WTC11 (cell line): ENCODE measurements at regions not wholly inside any gene's neighbourhood (a gene's known extent, or its start where the extent isn't known, plus 50 kb on each side); places are given as distances from the start of the nearest gene placed in this dataset.

Source experiments
- ATAC-seq: fragments of 200-7000 bp; cut with Tn5 transposase; 2 replicates; pipeline ENCODE4 v1.10.0; 2021; ENCODE audit warnings: mild to moderate bottlenecking, moderate library complexity
- CTCF ChIA-PET: fragments of 300-600 bp; sonication (Branson Sonifier 250); formaldehyde crosslinking; loops from one replicate; lab custom pipeline; 2021; ENCODE audit warnings: antibody characterized with exemption; lab: Charles Lee
- POLR2A ChIA-PET: fragments of 350-600 bp; sonication (Branson Sonifier 250); formaldehyde crosslinking; loops from one replicate; lab custom pipeline; 2021; ENCODE audit warnings: antibody characterized with exemption; lab: Charles Lee
- DNase-seq: peaks from one replicate; pipeline ENCODE4 v3.0.0; 2021; ENCODE audit warnings: low spot score
- H3K27ac Mint-ChIP-seq: 2 replicates; pipeline ENCODE4 v1.8.0; 2021; ENCODE audit warnings: mixed read lengths
- H3K27me3 Mint-ChIP-seq: 2 replicates; pipeline ENCODE4 v1.8.0; 2021; ENCODE audit warnings: low read depth, mild to moderate bottlenecking, moderate library complexity, mixed read lengths
- H3K36me3 Mint-ChIP-seq: 2 replicates; pipeline ENCODE4 v1.8.0; 2021; ENCODE audit warnings: mixed read lengths
- H3K4me1 Mint-ChIP-seq: 2 replicates; pipeline ENCODE4 v1.8.0; 2022; ENCODE audit warnings: mixed read lengths
- H3K4me3 Mint-ChIP-seq: 2 replicates; pipeline ENCODE4 v1.8.0; 2021; ENCODE audit warnings: mild to moderate bottlenecking, moderate library complexity, mixed read lengths
- H3K9me3 Mint-ChIP-seq: 2 replicates; pipeline ENCODE4 v1.8.0; 2021; ENCODE audit warnings: mixed read lengths
- AFF4 ChIP-seq: sonication (generic); formaldehyde crosslinking; IDR thresholded peaks from 2 replicates; pipeline ENCODE4 v1.8.1; 2023; ENCODE audit warnings: mild to moderate bottlenecking, missing genetic modification reagents, borderline replicate concordance
- E2F5 ChIP-seq: sonication (generic); formaldehyde crosslinking; IDR thresholded peaks from 2 replicates; pipeline ENCODE4 v1.8.1; 2022; ENCODE audit warnings: mild to moderate bottlenecking, moderate library complexity, missing genetic modification reagents
- ERG ChIP-seq: fragments of 250-450 bp; sonication (Bioruptor Pico); IDR thresholded peaks from 2 replicates; pipeline ENCODE4 v1.8.0; 2021; ENCODE audit warnings: mild to moderate bottlenecking
- HMGA2 ChIP-seq: fragments of 250-450 bp; sonication (Bioruptor Pico); IDR thresholded peaks from 2 replicates; pipeline ENCODE4 v1.4.0; 2021; ENCODE audit warnings: mild to moderate bottlenecking, moderate library complexity
- PRDM15 ChIP-seq: sonication (generic); formaldehyde crosslinking; IDR thresholded peaks from 2 replicates; pipeline ENCODE4 v1.8.0; 2022; ENCODE audit warnings: missing genetic modification reagents
- RORB ChIP-seq: fragments of 250-450 bp; sonication (Bioruptor Pico); IDR thresholded peaks from 2 replicates; pipeline ENCODE4 v1.9.0; 2021; ENCODE audit warnings: mild to moderate bottlenecking
- SMAD3 ChIP-seq: sonication (generic); formaldehyde crosslinking; IDR thresholded peaks from 2 replicates; pipeline ENCODE4 v1.8.0; 2022; ENCODE audit warnings: missing genetic modification reagents, mild to moderate bottlenecking, borderline replicate concordance
- SOX15 ChIP-seq: fragments of 250-450 bp; sonication (Bioruptor Pico); IDR thresholded peaks from 2 replicates; pipeline ENCODE4 v1.9.0; 2021; ENCODE audit warnings: mild to moderate bottlenecking
- SP1 ChIP-seq: sonication (generic); formaldehyde crosslinking; conservative IDR thresholded peaks from 2 replicates; pipeline ENCODE4 v1.8.1; 2022; ENCODE audit warnings: missing genetic modification reagents
- TCF7 ChIP-seq: sonication (generic); formaldehyde crosslinking; IDR thresholded peaks from 2 replicates; pipeline ENCODE4 v1.8.0; 2022; ENCODE audit warnings: mild to moderate bottlenecking, low read depth, missing genetic modification reagents, moderate library complexity
- TP53 ChIP-seq: sonication (generic); formaldehyde crosslinking; IDR thresholded peaks from 2 replicates; pipeline ENCODE4 v1.8.1; 2023; ENCODE audit warnings: mild to moderate bottlenecking, missing genetic modification reagents
- ZNF423 ChIP-seq: fragments of 250-450 bp; sonication (Bioruptor Pico); IDR thresholded peaks from 2 replicates; pipeline ENCODE4 v2.1.2; 2022; ENCODE audit warnings: mild to moderate bottlenecking, moderate library complexity
- ZNF671 ChIP-seq: fragments of 250-450 bp; sonication (Bioruptor Pico); IDR thresholded peaks from 2 replicates; pipeline ENCODE4 v1.8.0; 2021; ENCODE audit warnings: mild to moderate bottlenecking
- TF ChIP-seq, protein P1 (sequence below): sonication (generic); formaldehyde crosslinking; IDR thresholded peaks from 2 replicates; pipeline ENCODE4 v1.8.0; 2023; ENCODE audit warnings: mild to moderate bottlenecking, missing genetic modification reagents
- TF ChIP-seq, protein P2 (sequence below): sonication (generic); formaldehyde crosslinking; IDR thresholded peaks from 2 replicates; pipeline ENCODE4 v1.8.0; 2022; ENCODE audit warnings: mild to moderate bottlenecking, missing genetic modification reagents

DNA sequence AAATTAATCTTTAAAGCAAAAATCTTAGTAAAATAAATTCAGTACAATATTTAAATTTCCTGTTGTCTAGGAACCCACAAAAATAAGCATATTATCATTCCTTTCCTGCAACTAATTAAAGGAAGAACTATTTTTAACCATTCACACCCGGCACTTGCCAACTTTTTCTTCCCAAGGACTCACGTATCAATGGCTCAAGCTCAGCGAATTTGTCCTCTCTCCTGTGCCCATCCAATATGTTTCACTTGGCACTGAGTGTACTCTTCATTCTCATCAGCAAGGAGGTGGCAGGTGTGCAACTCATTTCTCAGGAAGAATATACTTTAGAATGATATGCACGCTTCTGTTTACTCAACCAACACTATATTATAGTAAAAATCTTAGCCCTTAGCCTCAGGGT is 419.4 kb downstream of the C6orf118 start:
- Mint-ChIP-seq H3K4me3 (no peak overlapping the region), H3K4me1 (peaks cover 5% of the 10 kb centered on the region; the same call in 1 of the 2 replicates), H3K27me3 (no peaks in the 10 kb centered on the region), H3K36me3 (peaks cover 5% of the 10 kb centered on the region; the same call in 1 of the 2 replicates), H3K9me3 (peaks cover 22% of the 10 kb centered on the region), H3K27ac (no peak overlapping the region)
- ChIA-PET CTCF (no interaction called here), POLR2A (no interaction called here)
- no peak for ATAC-seq
- TF ChIP-seq AFF4 (CRISPR knock-in tag) = no peak
- TF ChIP-seq ZNF423 (CRISPR knock-in tag) = no peak
- TF ChIP-seq SMAD3 (CRISPR knock-in tag) = no peak
- no peak for TF ChIP-seq TP53 (CRISPR knock-in tag)
- TF ChIP-seq SOX15 (CRISPR knock-in tag) = no peak
- no peak for TF ChIP-seq RORB (CRISPR knock-in tag)
- TF ChIP-seq HMGA2 = no peak
- TF ChIP-seq, protein P1, sequence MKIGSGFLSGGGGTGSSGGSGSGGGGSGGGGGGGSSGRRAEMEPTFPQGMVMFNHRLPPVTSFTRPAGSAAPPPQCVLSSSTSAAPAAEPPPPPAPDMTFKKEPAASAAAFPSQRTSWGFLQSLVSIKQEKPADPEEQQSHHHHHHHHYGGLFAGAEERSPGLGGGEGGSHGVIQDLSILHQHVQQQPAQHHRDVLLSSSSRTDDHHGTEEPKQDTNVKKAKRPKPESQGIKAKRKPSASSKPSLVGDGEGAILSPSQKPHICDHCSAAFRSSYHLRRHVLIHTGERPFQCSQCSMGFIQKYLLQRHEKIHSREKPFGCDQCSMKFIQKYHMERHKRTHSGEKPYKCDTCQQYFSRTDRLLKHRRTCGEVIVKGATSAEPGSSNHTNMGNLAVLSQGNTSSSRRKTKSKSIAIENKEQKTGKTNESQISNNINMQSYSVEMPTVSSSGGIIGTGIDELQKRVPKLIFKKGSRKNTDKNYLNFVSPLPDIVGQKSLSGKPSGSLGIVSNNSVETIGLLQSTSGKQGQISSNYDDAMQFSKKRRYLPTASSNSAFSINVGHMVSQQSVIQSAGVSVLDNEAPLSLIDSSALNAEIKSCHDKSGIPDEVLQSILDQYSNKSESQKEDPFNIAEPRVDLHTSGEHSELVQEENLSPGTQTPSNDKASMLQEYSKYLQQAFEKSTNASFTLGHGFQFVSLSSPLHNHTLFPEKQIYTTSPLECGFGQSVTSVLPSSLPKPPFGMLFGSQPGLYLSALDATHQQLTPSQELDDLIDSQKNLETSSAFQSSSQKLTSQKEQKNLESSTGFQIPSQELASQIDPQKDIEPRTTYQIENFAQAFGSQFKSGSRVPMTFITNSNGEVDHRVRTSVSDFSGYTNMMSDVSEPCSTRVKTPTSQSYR (CRISPR knock-in tag) = no peak
- TF ChIP-seq, protein P2, sequence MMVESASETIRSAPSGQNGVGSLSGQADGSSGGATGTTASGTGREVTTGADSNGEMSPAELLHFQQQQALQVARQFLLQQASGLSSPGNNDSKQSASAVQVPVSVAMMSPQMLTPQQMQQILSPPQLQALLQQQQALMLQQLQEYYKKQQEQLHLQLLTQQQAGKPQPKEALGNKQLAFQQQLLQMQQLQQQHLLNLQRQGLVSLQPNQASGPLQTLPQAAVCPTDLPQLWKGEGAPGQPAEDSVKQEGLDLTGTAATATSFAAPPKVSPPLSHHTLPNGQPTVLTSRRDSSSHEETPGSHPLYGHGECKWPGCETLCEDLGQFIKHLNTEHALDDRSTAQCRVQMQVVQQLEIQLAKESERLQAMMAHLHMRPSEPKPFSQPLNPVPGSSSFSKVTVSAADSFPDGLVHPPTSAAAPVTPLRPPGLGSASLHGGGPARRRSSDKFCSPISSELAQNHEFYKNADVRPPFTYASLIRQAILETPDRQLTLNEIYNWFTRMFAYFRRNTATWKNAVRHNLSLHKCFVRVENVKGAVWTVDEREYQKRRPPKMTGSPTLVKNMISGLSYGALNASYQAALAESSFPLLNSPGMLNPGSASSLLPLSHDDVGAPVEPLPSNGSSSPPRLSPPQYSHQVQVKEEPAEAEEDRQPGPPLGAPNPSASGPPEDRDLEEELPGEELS (CRISPR knock-in tag) = no peak
- TF ChIP-seq ERG (CRISPR knock-in tag) = no peak
- TF ChIP-seq TCF7 (CRISPR knock-in tag) = no peak
- no peak for TF ChIP-seq ZNF671 (CRISPR knock-in tag)
- TF ChIP-seq E2F5 = no peak
- no peak for TF ChIP-seq SP1 (CRISPR knock-in tag)
- TF ChIP-seq PRDM15 (CRISPR knock-in tag) = no peak
- DNase-seq = no peak
